WTC11 (cell line): ENCODE measurements at regions not wholly inside any gene's neighbourhood (a gene's known extent, or its start where the extent isn't known, plus 50 kb on each side); places are given as distances from the start of the nearest gene placed in this dataset.

Experiments
- ATAC-seq: fragments of 200-7000 bp; cut with Tn5 transposase; 2 replicates; pipeline ENCODE4 v1.10.0; 2021; ENCODE audit warnings: mild to moderate bottlenecking, moderate library complexity
- CTCF ChIA-PET: fragments of 300-600 bp; sonication (Branson Sonifier 250); formaldehyde crosslinking; loops from one replicate; lab custom pipeline; 2021; ENCODE audit warnings: antibody characterized with exemption; lab: Charles Lee
- POLR2A ChIA-PET: fragments of 350-600 bp; sonication (Branson Sonifier 250); formaldehyde crosslinking; loops from one replicate; lab custom pipeline; 2021; ENCODE audit warnings: antibody characterized with exemption; lab: Charles Lee
- DNase-seq: peaks from one replicate; pipeline ENCODE4 v3.0.0; 2021; ENCODE audit warnings: low spot score
- H3K27ac Mint-ChIP-seq: 2 replicates; pipeline ENCODE4 v1.8.0; 2021; ENCODE audit warnings: mixed read lengths
- H3K27me3 Mint-ChIP-seq: 2 replicates; pipeline ENCODE4 v1.8.0; 2021; ENCODE audit warnings: low read depth, mild to moderate bottlenecking, moderate library complexity, mixed read lengths
- H3K36me3 Mint-ChIP-seq: 2 replicates; pipeline ENCODE4 v1.8.0; 2021; ENCODE audit warnings: mixed read lengths
- H3K4me1 Mint-ChIP-seq: 2 replicates; pipeline ENCODE4 v1.8.0; 2022; ENCODE audit warnings: mixed read lengths
- H3K4me3 Mint-ChIP-seq: 2 replicates; pipeline ENCODE4 v1.8.0; 2021; ENCODE audit warnings: mild to moderate bottlenecking, moderate library complexity, mixed read lengths
- H3K9me3 Mint-ChIP-seq: 2 replicates; pipeline ENCODE4 v1.8.0; 2021; ENCODE audit warnings: mixed read lengths
- AR ChIP-seq: fragments of 250-450 bp; sonication (Bioruptor Pico); IDR thresholded peaks from 2 replicates; pipeline ENCODE4 v1.9.0; 2021; ENCODE audit warnings: mild to moderate bottlenecking
- ARID4B ChIP-seq: sonication (generic); formaldehyde crosslinking; IDR thresholded peaks from 2 replicates; pipeline ENCODE4 v1.8.0; 2023; ENCODE audit warnings: missing genetic modification reagents, mild to moderate bottlenecking, borderline replicate concordance
- CBFB ChIP-seq: sonication (generic); formaldehyde crosslinking; IDR thresholded peaks from 2 replicates; pipeline ENCODE4 v1.8.1; 2022; ENCODE audit warnings: mild to moderate bottlenecking, low read depth, missing genetic modification reagents
- CREM ChIP-seq: sonication (generic); formaldehyde crosslinking; IDR thresholded peaks from 2 replicates; pipeline ENCODE4 v1.8.1; 2022; ENCODE audit warnings: mild to moderate bottlenecking, missing genetic modification reagents, moderate library complexity
- E2F4 ChIP-seq: sonication (generic); formaldehyde crosslinking; IDR thresholded peaks from 2 replicates; pipeline ENCODE4 v1.8.1; 2022; ENCODE audit warnings: low read depth, mild to moderate bottlenecking, moderate library complexity, missing genetic modification reagents, borderline replicate concordance
- FOXJ3 ChIP-seq: sonication (generic); formaldehyde crosslinking; IDR thresholded peaks from 2 replicates; pipeline ENCODE4 v1.9.0; 2021; ENCODE audit warnings: missing genetic modification reagents, mild to moderate bottlenecking, borderline replicate concordance
- FOXP1 ChIP-seq: sonication (generic); formaldehyde crosslinking; IDR thresholded peaks from 2 replicates; pipeline ENCODE4 v1.8.0; 2022; ENCODE audit warnings: missing genetic modification reagents, mild to moderate bottlenecking, moderate library complexity, borderline replicate concordance
- HMGXB4 ChIP-seq: sonication (generic); formaldehyde crosslinking; IDR thresholded peaks from 2 replicates; pipeline ENCODE4 v1.8.1; 2023; ENCODE audit warnings: mild to moderate bottlenecking, moderate library complexity, missing genetic modification reagents
- JUN ChIP-seq: sonication (generic); formaldehyde crosslinking; IDR thresholded peaks from 2 replicates; pipeline ENCODE4 v1.8.0; 2023; ENCODE audit warnings: mild to moderate bottlenecking, missing genetic modification reagents
- KAT7 ChIP-seq: sonication (generic); formaldehyde crosslinking; IDR thresholded peaks from 2 replicates; pipeline ENCODE4 v1.8.1; 2023; ENCODE audit warnings: missing genetic modification reagents, mild to moderate bottlenecking, borderline replicate concordance
- MLX ChIP-seq: sonication (generic); formaldehyde crosslinking; IDR thresholded peaks from 2 replicates; pipeline ENCODE4 v1.8.1; 2023; ENCODE audit warnings: mild to moderate bottlenecking, missing genetic modification reagents, moderate library complexity
- MXD4 ChIP-seq: fragments of 250-450 bp; sonication (Bioruptor Pico); IDR thresholded peaks from 2 replicates; pipeline ENCODE4 v1.8.0; 2021; ENCODE audit warnings: mild to moderate bottlenecking, moderate library complexity, borderline replicate concordance
- NFYB ChIP-seq: sonication (generic); formaldehyde crosslinking; conservative IDR thresholded peaks from 2 replicates; pipeline ENCODE4 v1.8.0; 2022; ENCODE audit warnings: low read depth, missing genetic modification reagents
- PRDM15 ChIP-seq: sonication (generic); formaldehyde crosslinking; IDR thresholded peaks from 2 replicates; pipeline ENCODE4 v1.8.0; 2022; ENCODE audit warnings: missing genetic modification reagents
- SMAD4 ChIP-seq: sonication (generic); formaldehyde crosslinking; IDR thresholded peaks from 2 replicates; pipeline ENCODE4 v1.8.0; 2022; ENCODE audit warnings: mild to moderate bottlenecking, missing genetic modification reagents
- ZBTB43 ChIP-seq: sonication (generic); formaldehyde crosslinking; IDR thresholded peaks from 2 replicates; pipeline ENCODE4 v1.8.1; 2023; ENCODE audit warnings: mild to moderate bottlenecking, missing genetic modification reagents
- ZNF671 ChIP-seq: fragments of 250-450 bp; sonication (Bioruptor Pico); IDR thresholded peaks from 2 replicates; pipeline ENCODE4 v1.8.0; 2021; ENCODE audit warnings: mild to moderate bottlenecking
- ZSCAN18 ChIP-seq: fragments of 250-450 bp; sonication (Bioruptor Pico); IDR thresholded peaks from 2 replicates; pipeline ENCODE4 v2.1.2; 2022; ENCODE audit warnings: mild to moderate bottlenecking, moderate library complexity

- TF ChIP-seq ZBTB43 = no peak
- TF ChIP-seq AR (CRISPR knock-in tag) = no peak
- TF ChIP-seq ZSCAN18 = no peak
These were observed 1093.6 kb upstream of the AUTS2 start (continued) for GRCh38 chr7:68504716-68505115.

GRCh38 chr7:68505721-68506120, 1092.6 kb upstream of the AUTS2 start:
- Mint-ChIP-seq H3K27me3 (peaks cover 3% of the 10 kb centered on the region; the same call in 1 of the 2 replicates), H3K27ac (no peak overlapping the region), H3K36me3 (peaks cover 7% of the 10 kb centered on the region), H3K9me3 (peaks cover 19% of the 10 kb centered on the region), H3K4me3 (no peak overlapping the region), H3K4me1 (peaks cover 23% of the 10 kb centered on the region)
- ATAC-seq = no peak
- POLR2A ChIA-PET = no interaction called here
- CTCF ChIA-PET = no interaction called here
- DNase-seq = no peak
- TF ChIP-seq KAT7 = no peak
- TF ChIP-seq NFYB (CRISPR knock-in tag) = no peak
- TF ChIP-seq HMGXB4 (CRISPR knock-in tag) = no peak
- no peak for TF ChIP-seq ZNF671 (CRISPR knock-in tag)
- TF ChIP-seq E2F4 (CRISPR knock-in tag) = no peak
- TF ChIP-seq ARID4B (CRISPR knock-in tag) = no peak
- TF ChIP-seq PRDM15 (CRISPR knock-in tag) = no peak
- no peak for TF ChIP-seq SMAD4 (CRISPR knock-in tag)
- no peak for TF ChIP-seq CBFB (CRISPR knock-in tag)
- no peak for TF ChIP-seq JUN
- TF ChIP-seq MXD4 = no peak
- no peak for TF ChIP-seq MLX (CRISPR knock-in tag)
- no peak for TF ChIP-seq FOXJ3 (CRISPR knock-in tag)
- no peak for TF ChIP-seq CREM (CRISPR knock-in tag)
- no peak for TF ChIP-seq FOXP1 (CRISPR knock-in tag)
